ENCODE measurements at regions not wholly inside any gene's neighbourhood (a gene's known extent, or its start where the extent isn't known, plus 50 kb on each side); places are given as distances from the start of the nearest gene placed in this dataset.
A peak's percentile ranks its signal among the peaks of the same experiment; 100 is the strongest.

GRCh38 chr17:77428020-77428748 lies 287.4 kb downstream of the SEC14L1 start:
- 93% methylated on average over 13 of the region's 13 CpGs for WGBS (ENCODE audit: low lambda C conversion rate)
- ChIA-PET CTCF (ENCODE audit: low intra/inter-chr PET ratio, low total read pairs) (interaction anchor here (1.3 kb wide), 1 partner anchor 66 kb away, joined by 5 read pairs; no protein-coding TSS in a partner anchor), POLR2A (interaction anchor here (1.1 to 9.2 kb wide), 2 partner anchors 24 to 530 kb away, joined by 3 to 107 read pairs; partner anchors contain the start of gene TNRC6C)
- ATAC-seq (no peak), DNase-seq (ENCODE audit: low spot score) (no peak), FAIRE-seq (no peak)
- in situ Hi-C loops (cut with HindIII; ENCODE audit: extremely low pct_ligation_motif_present, low pct_unique_long_range_greater_than_20kb) = loop anchor here (5.0 kb wide), 2 partner anchors 69 to 96 kb away; no protein-coding TSS in a partner anchor
- H3K79me2 ChIP-seq (ENCODE audit: insufficient read depth, low read length) = peaks cover 41% of the 10 kb centered on the region
- no peak overlapping the region for H3K9ac ChIP-seq (ENCODE audit: insufficient read depth, low read depth, low read length)
- H2AFZ ChIP-seq (ENCODE audit: low read length) = no peak overlapping the region
- no peak overlapping the region for H3K27ac ChIP-seq (ENCODE audit: extremely low read length, insufficient read depth, low read length)
- peaks cover 19 to 56% of the 10 kb centered on the region in 2 experiments for H3K36me3 ChIP-seq (replicated peaks in 1 of 2; ENCODE audit: control insufficient read depth in 1 of 2, insufficient read depth in 2 of 2, low read length in 2 of 2)
- H4K20me1 ChIP-seq (ENCODE audit: insufficient read depth, low read length) = peaks cover 79% of the 10 kb centered on the region
- no peak overlapping the region for H3K4me2 ChIP-seq (ENCODE audit: low read depth, low read length)
- peaks cover 63% of the 10 kb centered on the region for H3K4me1 ChIP-seq (ENCODE audit: insufficient read depth, low read length)
- intact Hi-C loops (cut with micrococcal nuclease; ENCODE audit: unreplicated experiment) = no loop called here
- TF ChIP-seq POLR2A (IDR thresholded peaks at IDR 0.05; ENCODE audit: insufficient read depth in 1 of 2, low read depth in 2 of 2, low read length in 2 of 2) = 0 out of 4 replicates have a peak, but pooled peaks of 1 of the 2 experiments have one; percentile 39
- TF ChIP-seq ZNF572 (CRISPR knock-in tag; IDR thresholded peaks at IDR 0.05) = 0 out of 2 replicates have a peak, but pooled peaks have one; percentile 16
- TF ChIP-seq ZBTB46 (CRISPR knock-in tag; IDR thresholded peaks at IDR 0.05; ENCODE audit: borderline replicate concordance) = 0 out of 2 replicates have a peak, but pooled peaks have one; percentile 60
- TF ChIP-seq MYNN (CRISPR knock-in tag; IDR thresholded peaks at IDR 0.05; ENCODE audit: low read depth) = no peak
- TF ChIP-seq AGO2 (optimal IDR thresholded peaks at IDR 0.05; ENCODE audit: low read depth, low read length) = peak; percentile 25
- TF ChIP-seq CAMTA2 (CRISPR knock-in tag; IDR thresholded peaks at IDR 0.05; ENCODE audit: borderline replicate concordance) = no peak
- 0 out of 2 replicates have a peak, but pooled peaks have one; percentile 33 for TF ChIP-seq ZNF556 (CRISPR knock-in tag; IDR thresholded peaks at IDR 0.05; ENCODE audit: borderline replicate concordance)
- TF ChIP-seq ZBTB7B (CRISPR knock-in tag; IDR thresholded peaks at IDR 0.05) = no peak
- TF ChIP-seq ZMYM3 (CRISPR knock-in tag; IDR thresholded peaks at IDR 0.05) = peak; percentile 46
- peak; percentile 99 for TF ChIP-seq ZNF768 (CRISPR knock-in tag; IDR thresholded peaks at IDR 0.05)
- peak; percentile 14; the same call in 1 of the 2 replicates for TF ChIP-seq RXRA (CRISPR knock-in tag; IDR thresholded peaks at IDR 0.05)
- TF ChIP-seq HNF4G (IDR thresholded peaks at IDR 0.05; ENCODE audit: borderline replicate concordance, low read depth, low read length) = no peak
- no peak for TF ChIP-seq HNF4G (CRISPR knock-in tag; IDR thresholded peaks at IDR 0.05; ENCODE audit: borderline replicate concordance, low read depth)
- no peak for TF ChIP-seq HNF1A (IDR thresholded peaks at IDR 0.05; ENCODE audit: low read depth)
- TF ChIP-seq HNF1A (CRISPR knock-in tag; IDR thresholded peaks at IDR 0.05; ENCODE audit: borderline replicate concordance) = 0 out of 2 replicates have a peak, but pooled peaks have one; percentile 38
- TF ChIP-seq SNAPC5 (CRISPR knock-in tag; IDR thresholded peaks at IDR 0.05; ENCODE audit: borderline replicate concordance) = no peak
- TF ChIP-seq ZFX (CRISPR knock-in tag; IDR thresholded peaks at IDR 0.05; ENCODE audit: low read depth) = 0 out of 2 replicates have a peak, but pooled peaks have one; percentile 21
- BruUV-seq (replicated peaks) = no TSS peak
- H3K27me3 ChIP-seq (ENCODE audit: control insufficient read depth in 1 of 2, insufficient read depth in 2 of 2, low read length in 2 of 2) = no peaks in the 10 kb centered on the region
- H3K9me3 ChIP-seq (ENCODE audit: low read length) = no peaks in the 10 kb centered on the region
- H3K4me3 ChIP-seq (replicated peaks in 1 of 3; ENCODE audit: insufficient read depth in 1 of 3, low read depth in 2 of 3, low read length in 3 of 3) = no peak overlapping the region

All from HepG2 (cell line).